Vagina (tissue), 2 donors: ENCODE measurements at regions not wholly inside any gene's neighbourhood (a gene's known extent, or its start where the extent isn't known, plus 50 kb on each side); places are given as distances from the start of the nearest gene placed in this dataset.

Source experiments
- DNase-seq, 2 donors: peaks; one replicate each; pipeline ENCODE4 v3.0.0-alpha.2; 2017; ENCODE audit errors: extremely low spot score in 2 of 2
- H3K27ac ChIP-seq: fragments of 200-600 bp; sonication (generic); one replicate; pipeline ENCODE4 v1.5.1; 2019
- H3K27me3 ChIP-seq: fragments of 200-600 bp; sonication (generic); one replicate; pipeline ENCODE4 v1.5.1; 2019
- H3K36me3 ChIP-seq, 2 donors: fragments of 200-600 bp; sonication (generic); one replicate each; pipeline ENCODE4 v1.5.1; 2017 to 2019
- H3K4me1 ChIP-seq: fragments of 200-600 bp; sonication (generic); one replicate; pipeline ENCODE4 v1.5.1; 2019
- H3K4me3 ChIP-seq, 2 donors: fragments of 200-600 bp; sonication (generic); 1 replicate in 1 of 2; 2 replicates in 1 of 2; pipeline ENCODE4 v1.5.1; 2016 to 2019
- H3K9me3 ChIP-seq: fragments of 200-600 bp; sonication (generic); one replicate; pipeline ENCODE4 v1.5.1; 2019
- POLR2A ChIP-seq, 2 donors: fragments of 450-650 bp; IDR thresholded peaks; one replicate each; pipeline ENCODE4 v1.6.1; 2017; ENCODE audit warnings: antibody characterized with exemption in 2 of 2, mild to moderate bottlenecking in 2 of 2, moderate library complexity in 2 of 2
- POLR2AphosphoS5 ChIP-seq, 2 donors: sonication (generic); formaldehyde crosslinking; IDR thresholded peaks; one replicate each; pipeline ENCODE4 v1.9.0; 2017; ENCODE audit warnings: antibody characterized with exemption in 2 of 2, mild to moderate bottlenecking in 2 of 2, low read depth in 1 of 2; ENCODE audit not compliant: insufficient read depth in 1 of 2
- intact Hi-C: fragments of 100-400 bp; cut with DNase I; formaldehyde crosslinking; loops from one replicate; pipeline ENCODE4 v1.15.1; 2023
- TF ChIP-seq, protein P1 (sequence below), 3 experiments: fragments of 450-650 bp in 2 of 3; fragments of 200-600 bp in 1 of 3; sonication (generic) in 1 of 3; IDR thresholded peaks; one replicate each; pipeline ENCODE4 v1.5.1; 2017 to 2019; ENCODE audit warnings: antibody characterized with exemption in 3 of 3, mild to moderate bottlenecking in 2 of 3, moderate library complexity in 2 of 3

DNA sequence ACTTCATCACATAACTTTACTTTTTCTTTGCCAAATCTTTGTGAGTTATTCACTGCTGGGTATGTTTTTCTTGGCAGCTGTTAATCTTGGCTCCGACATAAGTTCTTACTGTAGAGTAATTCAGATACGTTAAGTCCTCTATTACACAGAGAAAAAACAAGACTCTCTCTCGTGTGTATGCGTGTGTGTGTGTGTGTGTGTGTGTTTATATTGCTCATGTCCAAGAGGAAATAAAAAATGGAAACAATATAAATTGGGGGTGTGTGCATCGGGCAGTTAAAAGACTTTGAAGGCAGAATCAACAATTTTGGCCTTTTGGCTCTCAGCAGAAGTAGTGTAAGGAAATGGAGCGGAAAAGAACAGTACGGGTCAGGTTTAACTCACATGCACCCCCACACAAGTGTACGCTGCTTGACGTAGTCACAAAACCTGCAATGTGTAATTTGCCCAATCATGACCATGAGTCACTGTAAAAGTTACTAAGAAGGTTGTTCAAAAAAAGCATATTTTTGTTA is 67.2 kb upstream of the IFNE start:
- no peak overlapping the region for H3K4me3 ChIP-seq
- H3K9me3 ChIP-seq: no peaks in the 10 kb centered on the region
- H3K27me3 ChIP-seq: no peaks in the 10 kb centered on the region
- peaks cover 18% of the 10 kb centered on the region for H3K4me1 ChIP-seq
- no peak overlapping the region for H3K27ac ChIP-seq
- no peak for DNase-seq
- TF ChIP-seq, protein P1, sequence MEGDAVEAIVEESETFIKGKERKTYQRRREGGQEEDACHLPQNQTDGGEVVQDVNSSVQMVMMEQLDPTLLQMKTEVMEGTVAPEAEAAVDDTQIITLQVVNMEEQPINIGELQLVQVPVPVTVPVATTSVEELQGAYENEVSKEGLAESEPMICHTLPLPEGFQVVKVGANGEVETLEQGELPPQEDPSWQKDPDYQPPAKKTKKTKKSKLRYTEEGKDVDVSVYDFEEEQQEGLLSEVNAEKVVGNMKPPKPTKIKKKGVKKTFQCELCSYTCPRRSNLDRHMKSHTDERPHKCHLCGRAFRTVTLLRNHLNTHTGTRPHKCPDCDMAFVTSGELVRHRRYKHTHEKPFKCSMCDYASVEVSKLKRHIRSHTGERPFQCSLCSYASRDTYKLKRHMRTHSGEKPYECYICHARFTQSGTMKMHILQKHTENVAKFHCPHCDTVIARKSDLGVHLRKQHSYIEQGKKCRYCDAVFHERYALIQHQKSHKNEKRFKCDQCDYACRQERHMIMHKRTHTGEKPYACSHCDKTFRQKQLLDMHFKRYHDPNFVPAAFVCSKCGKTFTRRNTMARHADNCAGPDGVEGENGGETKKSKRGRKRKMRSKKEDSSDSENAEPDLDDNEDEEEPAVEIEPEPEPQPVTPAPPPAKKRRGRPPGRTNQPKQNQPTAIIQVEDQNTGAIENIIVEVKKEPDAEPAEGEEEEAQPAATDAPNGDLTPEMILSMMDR (IDR thresholded peaks at IDR 0.05): no peak
- TF ChIP-seq POLR2A (IDR thresholded peaks at IDR 0.05): no peak
- no peak for TF ChIP-seq POLR2AphosphoS5 (IDR thresholded peaks at IDR 0.05; ENCODE audit: insufficient read depth in 1 of 2, low read depth in 1 of 2)
- no peaks in the 10 kb centered on the region for H3K36me3 ChIP-seq
- intact Hi-C loops: no loop called here

DNA sequence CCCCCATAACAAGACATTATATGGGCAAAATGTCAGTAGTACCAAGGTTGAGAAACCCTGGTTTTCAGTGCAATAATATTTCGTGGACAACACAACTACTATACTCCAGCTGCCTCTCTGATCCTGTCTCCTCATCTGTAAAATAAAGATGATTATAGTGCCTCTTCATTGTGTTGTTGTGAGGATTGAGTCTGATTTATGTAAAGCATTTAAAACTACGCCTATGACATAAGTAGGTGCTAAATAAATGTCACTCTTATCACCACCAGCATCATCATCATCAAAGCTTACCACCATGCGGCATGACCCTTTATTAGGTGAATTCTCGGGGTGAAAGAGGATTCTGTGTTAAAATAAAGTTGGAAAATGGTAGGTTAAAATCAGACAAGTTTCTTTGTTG is 67.8 kb upstream of the IFNE start:
- intact Hi-C loops: no loop called here
- TF ChIP-seq POLR2AphosphoS5 (IDR thresholded peaks at IDR 0.05; ENCODE audit: insufficient read depth in 1 of 2, low read depth in 1 of 2) (no peak), POLR2A (IDR thresholded peaks at IDR 0.05) (no peak)
- TF ChIP-seq, protein P1 (IDR thresholded peaks at IDR 0.05): no peak
- Histone ChIP-seq H3K27ac (no peak overlapping the region), H3K36me3 (no peaks in the 10 kb centered on the region), H3K27me3 (no peaks in the 10 kb centered on the region), H3K9me3 (no peaks in the 10 kb centered on the region), H3K4me1 (peaks cover 18% of the 10 kb centered on the region), H3K4me3 (no peak overlapping the region)
- no peak for DNase-seq

DNA sequence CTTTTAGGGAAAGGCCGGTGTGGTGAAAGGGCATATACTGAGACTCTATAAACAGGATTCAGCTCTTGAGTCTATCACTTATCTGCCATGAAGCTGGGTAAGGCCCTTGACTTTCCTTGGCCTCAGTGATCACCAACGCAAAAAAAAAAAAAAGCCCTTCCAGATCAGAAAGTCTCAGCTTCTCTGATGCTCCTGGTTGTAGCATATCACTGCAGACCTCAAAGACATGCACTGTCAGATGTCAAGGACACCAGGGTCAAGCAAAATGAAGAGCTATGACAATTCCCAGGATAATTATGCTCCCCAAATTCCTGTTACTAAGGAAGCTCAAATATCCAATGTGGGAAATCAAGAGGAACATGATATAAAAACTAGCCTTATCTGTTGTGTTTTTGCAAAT is 68.3 kb upstream of the IFNE start:
- DNase-seq: no peak
- peaks cover 18% of the 10 kb centered on the region for H3K4me1 ChIP-seq
- TF ChIP-seq POLR2AphosphoS5 (IDR thresholded peaks at IDR 0.05; ENCODE audit: insufficient read depth in 1 of 2, low read depth in 1 of 2): no peak
- TF ChIP-seq, protein P1 (IDR thresholded peaks at IDR 0.05): no peak
- TF ChIP-seq POLR2A (IDR thresholded peaks at IDR 0.05): no peak
- no peaks in the 10 kb centered on the region for H3K27me3 ChIP-seq
- no peaks in the 10 kb centered on the region for H3K9me3 ChIP-seq
- H3K36me3 ChIP-seq: no peaks in the 10 kb centered on the region
- H3K27ac ChIP-seq: no peak overlapping the region
- intact Hi-C loops: no loop called here
- no peak overlapping the region for H3K4me3 ChIP-seq

DNA sequence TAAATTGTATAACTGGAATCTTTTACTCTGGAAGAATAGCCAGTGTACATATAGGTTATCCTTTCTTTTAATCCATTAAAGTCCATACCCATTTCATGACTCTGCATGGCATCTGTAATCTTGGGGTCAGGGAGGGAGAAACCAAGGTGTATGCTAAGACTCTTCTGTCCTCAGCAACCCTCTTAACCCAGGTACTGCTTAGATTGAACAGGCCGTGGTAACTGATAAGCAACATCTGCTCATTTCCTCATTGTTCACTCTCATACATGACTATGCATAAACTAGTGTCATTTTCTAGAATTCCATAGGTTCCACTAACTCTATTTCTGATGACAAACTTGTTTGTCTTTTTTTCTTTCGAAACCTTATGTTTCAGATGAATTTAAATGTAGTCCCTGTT is 69.3 kb upstream of the IFNE start:
- Histone ChIP-seq H3K9me3 (no peaks in the 10 kb centered on the region), H3K4me1 (peaks cover 18% of the 10 kb centered on the region), H3K27me3 (no peaks in the 10 kb centered on the region), H3K27ac (no peak overlapping the region), H3K36me3 (no peaks in the 10 kb centered on the region), H3K4me3 (no peak overlapping the region)
- TF ChIP-seq, protein P1 (IDR thresholded peaks at IDR 0.05): no peak
- TF ChIP-seq POLR2A (IDR thresholded peaks at IDR 0.05) (no peak), POLR2AphosphoS5 (IDR thresholded peaks at IDR 0.05; ENCODE audit: insufficient read depth in 1 of 2, low read depth in 1 of 2) (no peak)
- no peak for DNase-seq
- intact Hi-C loops: no loop called here

DNA sequence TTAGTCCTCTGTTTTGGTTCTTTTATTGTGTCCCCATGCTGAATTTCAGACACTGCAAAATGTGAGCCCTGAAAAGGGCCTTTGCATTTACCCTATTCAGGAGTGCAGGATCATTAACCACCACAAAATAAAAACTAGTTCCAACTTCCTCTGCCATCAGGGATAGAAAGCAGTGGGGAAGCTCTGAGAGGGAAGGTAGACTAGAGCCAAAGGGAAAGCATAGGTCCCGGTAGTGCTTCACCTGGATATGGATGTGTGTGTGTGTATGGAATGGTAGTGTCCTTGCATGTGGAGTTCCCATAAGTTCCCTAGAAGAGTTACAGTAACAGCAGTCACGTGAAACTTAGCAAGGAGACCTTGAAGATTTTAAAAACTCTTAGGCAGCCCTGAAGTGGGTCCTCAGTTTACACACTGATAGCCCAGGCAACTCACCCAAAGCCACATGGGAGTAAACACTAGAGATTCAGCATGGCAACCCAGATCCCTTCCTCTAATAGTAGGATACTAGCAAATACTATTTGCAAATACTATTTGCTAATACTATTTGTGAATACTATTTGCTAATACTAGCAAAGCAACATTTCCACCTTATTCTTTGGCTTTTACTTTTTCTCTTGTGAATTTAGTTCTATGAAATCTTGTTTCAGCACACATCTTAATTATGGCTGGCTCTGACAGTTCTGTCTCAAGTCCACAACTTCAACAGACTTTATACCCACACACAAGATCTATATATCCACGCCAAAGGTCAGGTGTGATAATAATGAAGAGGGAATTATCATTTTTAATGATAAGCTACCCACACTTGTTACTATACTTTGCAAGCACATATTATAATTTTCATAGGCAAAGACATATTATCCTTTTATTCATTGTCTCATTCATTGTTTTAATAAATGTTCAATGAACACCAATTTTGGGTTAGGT is 70.4 kb upstream of the IFNE start:
- TF ChIP-seq POLR2A (IDR thresholded peaks at IDR 0.05) (no peak), POLR2AphosphoS5 (IDR thresholded peaks at IDR 0.05; ENCODE audit: insufficient read depth in 1 of 2, low read depth in 1 of 2) (no peak)
- TF ChIP-seq, protein P1 (IDR thresholded peaks at IDR 0.05): no peak
- no peaks in the 10 kb centered on the region for H3K36me3 ChIP-seq
- H3K9me3 ChIP-seq: no peaks in the 10 kb centered on the region
- DNase-seq: no peak
- H3K27me3 ChIP-seq: no peaks in the 10 kb centered on the region
- peaks cover 18% of the 10 kb centered on the region for H3K4me1 ChIP-seq
- no peak overlapping the region for H3K27ac ChIP-seq
- intact Hi-C loops: no loop called here
- H3K4me3 ChIP-seq: no peak overlapping the region
